HG03060 (cell line): ENCODE measurements at regions not wholly inside any gene's neighbourhood (a gene's known extent, or its start where the extent isn't known, plus 50 kb on each side); places are given as distances from the start of the nearest gene placed in this dataset.

ENCODE experiments used
- ATAC-seq: cut with Tn5 transposase; IDR thresholded peaks from one replicate; pipeline ENCODE4 v1.9.1; 2021; ENCODE audit warnings: low read depth, moderate number of reproducible peaks; ENCODE audit not compliant: unreplicated experiment

- ATAC-seq = peak; percentile 64
Observed at GRCh38 chr6:105492706-105493673, 90.1 kb upstream of the PREP start.

DNA sequence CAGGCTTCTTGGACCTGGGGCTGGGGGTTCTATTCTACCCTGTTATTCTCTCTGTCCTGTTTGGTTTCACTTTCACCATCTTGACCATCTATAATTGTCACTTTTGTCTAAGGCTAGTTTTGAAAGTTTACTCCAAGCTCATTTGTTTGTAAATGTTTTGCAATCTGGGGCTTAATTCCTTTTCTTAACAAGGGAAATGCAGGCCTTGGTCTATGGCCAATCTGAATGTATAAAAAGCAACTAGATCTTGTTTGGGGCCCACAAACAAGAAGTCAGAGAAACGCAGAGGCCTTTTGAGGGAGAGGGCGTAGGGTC, 86.3 kb upstream of the PREP start:
- ATAC-seq = no peak

- ATAC-seq = no peak
Observed at GRCh38 chr6:105488516-105489215, 85.8 kb upstream of the PREP start.

DNA sequence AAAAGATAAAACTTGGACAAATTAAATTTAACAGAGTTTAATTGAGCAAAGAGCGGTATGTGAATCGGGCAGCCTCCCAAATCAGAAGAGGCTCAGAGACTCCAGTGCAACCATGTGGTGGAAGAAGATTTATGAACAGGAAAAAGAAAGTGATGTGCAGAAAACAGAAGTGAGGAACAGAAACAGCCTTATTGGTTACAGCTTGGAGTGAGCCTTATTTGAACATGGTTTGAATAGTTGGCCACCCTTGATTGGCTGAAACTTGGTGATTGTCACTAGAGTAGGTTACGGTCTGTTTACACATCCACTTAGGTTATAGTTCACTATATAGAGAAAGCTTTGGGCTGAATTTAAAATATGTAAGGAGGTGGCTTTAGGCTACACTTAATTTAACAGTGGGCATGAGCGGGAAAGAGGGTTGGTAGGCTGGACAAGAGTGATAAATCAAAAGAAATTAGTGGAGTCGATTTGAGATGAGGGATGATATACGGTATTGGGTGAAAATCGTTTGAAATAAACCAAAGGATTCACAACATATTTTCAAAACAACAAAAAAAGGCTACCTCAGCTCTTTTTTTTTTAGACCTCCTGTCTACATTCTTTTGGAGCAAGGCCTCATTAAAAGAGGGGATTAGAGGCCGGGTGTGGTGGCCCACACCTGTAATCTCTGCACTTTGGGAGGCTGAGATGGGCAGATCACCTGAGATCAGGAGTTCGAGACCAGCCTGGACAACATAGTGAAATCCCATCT, 84.3 kb upstream of the PREP start:
- no peak for ATAC-seq

DNA sequence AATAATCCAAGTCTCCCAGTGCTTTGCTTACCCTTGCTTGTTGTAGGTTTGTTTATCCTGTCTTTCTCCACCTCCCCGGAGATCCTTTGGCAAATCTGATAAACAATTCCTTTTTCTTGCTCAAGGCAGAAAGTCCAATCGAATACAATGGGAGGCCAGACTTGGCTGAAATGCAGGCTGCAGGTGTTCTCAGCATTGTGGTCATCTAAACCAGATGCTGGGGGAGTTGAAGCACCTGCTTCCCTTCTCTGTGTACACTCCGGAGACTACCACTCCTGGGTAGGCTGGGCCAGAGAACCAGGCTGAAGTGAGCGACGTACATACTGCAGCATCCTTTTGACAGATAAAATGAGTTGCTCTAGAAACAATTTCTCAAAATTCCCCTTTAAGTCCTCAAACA, 82.6 kb upstream of the PREP start:
- ATAC-seq = no peak

- no peak for ATAC-seq
Observed at GRCh38 chr6:105484238-105485161, 81.6 kb upstream of the PREP start.

DNA sequence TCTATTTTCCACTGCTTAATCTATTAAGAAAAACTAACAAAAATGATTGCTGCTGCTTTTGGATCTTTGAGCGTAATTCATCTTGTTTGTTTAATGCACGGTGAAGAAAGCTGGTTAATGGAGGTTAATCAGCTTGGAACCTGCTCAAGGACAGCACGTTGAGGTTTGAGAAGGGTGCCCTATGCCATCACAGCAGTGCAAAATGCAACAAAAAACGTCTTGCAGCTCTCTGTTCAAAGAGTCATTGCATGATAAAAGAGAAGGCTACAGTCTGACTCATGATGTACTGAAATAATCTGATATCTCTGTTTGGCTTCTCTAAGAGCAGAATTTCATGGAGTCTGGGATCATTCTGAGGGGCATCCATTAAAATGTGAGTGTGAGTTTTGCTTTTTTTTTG, 80.6 kb upstream of the PREP start:
- ATAC-seq = no peak

DNA sequence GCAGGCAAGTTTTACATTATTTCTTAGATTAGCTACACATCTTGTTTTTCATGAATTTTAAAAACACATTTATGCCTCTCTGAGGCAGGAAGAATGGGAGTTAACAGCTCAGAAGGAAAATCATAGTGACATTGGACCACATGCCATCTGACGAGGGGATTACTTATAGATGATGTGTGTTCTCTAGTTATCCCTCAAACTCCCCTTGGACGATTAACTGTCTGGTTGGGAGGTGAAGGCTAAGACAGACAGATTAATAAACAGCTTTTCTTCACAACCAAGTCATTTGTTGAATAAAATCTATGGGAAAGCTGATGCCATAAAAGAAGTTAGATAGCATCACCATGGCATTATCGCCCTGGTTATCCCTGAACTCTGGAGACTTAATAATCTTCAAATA, 80.0 kb upstream of the PREP start:
- no peak for ATAC-seq

DNA sequence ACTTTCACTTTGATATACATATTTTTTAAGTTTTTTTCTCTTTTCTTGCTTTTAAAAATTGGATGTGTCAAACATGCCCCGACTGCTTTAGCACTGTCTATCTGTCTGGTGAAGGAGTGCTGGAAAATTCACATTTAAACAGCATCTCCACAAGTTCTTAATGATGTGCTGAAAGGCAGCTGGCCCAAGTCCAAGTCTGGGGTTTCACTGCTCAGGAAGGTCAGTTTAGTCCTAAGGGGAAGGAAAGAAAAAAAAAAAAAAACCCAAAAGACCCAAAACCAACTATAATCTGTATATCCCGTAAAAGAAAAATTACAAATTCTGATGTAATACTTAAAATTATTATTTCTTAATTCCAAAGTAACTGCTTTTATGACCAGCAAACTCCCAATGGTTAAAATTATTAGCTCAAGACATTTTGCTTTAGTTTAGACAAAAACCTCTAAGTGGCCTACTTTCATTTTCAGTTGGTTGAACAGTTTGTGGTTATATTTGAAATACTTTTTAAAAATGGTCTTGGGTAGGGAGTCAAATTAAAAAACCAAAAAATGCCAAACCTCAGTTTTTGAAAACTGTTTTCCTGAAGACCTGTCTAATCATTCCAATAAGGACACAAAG, 79.5 kb upstream of the PREP start:
- ATAC-seq = no peak

- ATAC-seq = no peak
Observed at GRCh38 chr6:105476978-105477377, 74.1 kb upstream of the PREP start.

GRCh38 chr6:105474234-105474633, 71.4 kb upstream of the PREP start:
- ATAC-seq = no peak

GRCh38 chr6:105469946-105470345, 67.1 kb upstream of the PREP start:
- no peak for ATAC-seq

DNA sequence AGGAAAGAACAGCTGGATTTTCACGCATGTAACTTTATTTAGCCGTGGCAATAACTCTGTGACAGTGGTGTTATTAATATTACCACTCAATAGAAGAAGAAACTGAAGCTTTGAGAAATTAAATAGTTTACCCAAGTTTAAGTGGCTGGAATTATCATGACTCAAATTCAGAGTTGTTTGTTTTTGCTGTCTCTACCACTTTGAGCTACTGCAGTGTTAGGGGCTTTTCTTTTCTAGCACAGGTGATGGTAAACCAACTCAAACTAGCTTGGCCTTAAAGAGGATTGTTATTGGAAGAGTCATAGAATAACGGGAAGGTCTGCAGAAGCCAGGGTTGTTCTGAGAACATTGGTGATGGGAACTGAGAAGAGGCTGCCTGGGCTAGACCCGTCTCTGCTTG, 66.0 kb upstream of the PREP start:
- ATAC-seq = no peak

DNA sequence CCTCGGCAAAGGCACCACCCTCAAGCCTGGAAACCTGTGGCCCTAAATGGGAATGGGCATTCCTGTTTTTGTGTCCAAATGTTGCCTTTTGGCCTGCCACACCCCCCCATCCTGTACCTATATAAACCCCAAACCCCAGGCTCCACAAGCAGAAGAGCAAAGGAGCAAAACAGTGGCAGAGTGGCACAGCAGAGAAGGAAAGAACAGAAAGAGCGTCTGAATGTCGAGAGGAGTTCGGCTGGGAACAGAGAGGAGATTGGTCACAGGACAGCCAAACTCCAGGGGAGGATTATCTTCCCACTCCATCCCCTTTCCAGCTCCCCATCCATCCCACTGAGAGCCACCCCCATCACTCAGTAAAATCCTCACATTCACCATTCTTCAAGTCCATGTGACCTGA, 58.0 kb upstream of the PREP start:
- ATAC-seq = no peak

- ATAC-seq = no peak
Observed at GRCh38 chr6:105459864-105460263, 57.0 kb upstream of the PREP start.

- ATAC-seq = peak; percentile 95
Observed at GRCh38 chr6:105459049-105459448, 56.2 kb upstream of the PREP start.

DNA sequence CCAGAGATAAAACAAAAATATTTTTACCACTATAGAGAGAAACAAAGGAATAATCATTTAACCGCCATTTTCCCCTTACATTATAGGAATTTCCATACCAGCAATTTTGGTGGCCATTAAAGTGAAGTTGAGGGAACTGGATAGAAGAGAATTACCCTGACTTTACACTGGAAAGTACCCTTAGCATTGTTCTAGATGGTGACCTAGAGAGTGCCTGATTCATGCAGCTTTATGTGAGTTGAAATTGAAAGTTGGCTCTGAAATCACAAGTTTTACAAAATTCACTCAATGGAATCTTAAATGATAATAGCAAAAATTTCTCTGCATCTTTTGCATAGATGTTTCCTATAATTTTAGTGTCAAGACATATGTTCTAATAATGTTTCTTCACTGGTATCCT, 55.7 kb upstream of the PREP start:
- no peak for ATAC-seq

- no peak for ATAC-seq
Observed at GRCh38 chr6:105458084-105458483, 55.2 kb upstream of the PREP start.

GRCh38 chr6:105453968-105454367, 51.1 kb upstream of the PREP start:
- no peak for ATAC-seq
